ENCODE measurements at regions not wholly inside any gene's neighbourhood (a gene's known extent, or its start where the extent isn't known, plus 50 kb on each side); places are given as distances from the start of the nearest gene placed in this dataset.

DNA sequence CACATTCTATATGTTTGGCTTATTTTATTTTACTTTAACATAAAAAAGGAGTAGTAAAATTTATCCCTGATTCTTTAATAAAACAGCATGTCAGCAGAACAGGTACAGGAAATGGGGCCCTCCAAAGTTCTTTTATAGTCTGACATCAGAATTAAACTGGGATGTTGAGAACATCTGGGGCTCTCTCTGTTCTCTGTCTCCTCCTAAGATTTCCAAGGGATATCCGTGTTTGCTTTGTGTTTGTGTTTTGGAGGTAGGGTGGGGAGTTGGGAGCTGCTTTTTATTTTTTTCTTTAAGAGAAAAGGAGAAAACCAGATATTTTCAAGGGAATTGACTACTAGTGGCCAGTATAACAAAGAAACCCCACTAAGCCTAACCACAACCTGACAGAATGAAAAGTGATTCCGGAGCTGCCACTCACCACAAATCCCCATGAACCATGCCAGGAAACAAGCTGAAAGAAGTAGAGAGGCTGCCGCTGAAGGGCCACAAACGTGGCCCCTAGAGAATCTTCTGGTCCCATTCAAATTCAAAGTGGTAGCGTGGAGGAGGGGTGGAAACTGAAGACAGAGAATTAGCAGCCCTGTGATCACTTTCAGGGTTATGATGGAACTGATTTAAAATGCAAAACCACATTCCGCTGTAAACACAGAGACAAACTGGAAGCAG lies 369.6 kb upstream of the ADGRL2 start:
- 49 to 79% methylated on average over 6 of the region's 6 CpGs for WGBS, 2 donors
- Histone ChIP-seq H3K4me1 (no peaks in the 10 kb centered on the region), H3K4me3 (no peak overlapping the region), H3K9me3 (no peaks in the 10 kb centered on the region), H3K27ac (no peak overlapping the region), H3K27me3 (no peaks in the 10 kb centered on the region), H3K36me3 (no peaks in the 10 kb centered on the region)
- DNase-seq: no peak
- intact Hi-C loops (cut with DNase I): no loop called here
- TF ChIP-seq POLR2A (IDR thresholded peaks at IDR 0.05) (no peak), POLR2AphosphoS5 (IDR thresholded peaks at IDR 0.05) (no peak), EP300 (IDR thresholded peaks at IDR 0.05) (no peak), CTCF (IDR thresholded peaks at IDR 0.05) (no peak)

DNA sequence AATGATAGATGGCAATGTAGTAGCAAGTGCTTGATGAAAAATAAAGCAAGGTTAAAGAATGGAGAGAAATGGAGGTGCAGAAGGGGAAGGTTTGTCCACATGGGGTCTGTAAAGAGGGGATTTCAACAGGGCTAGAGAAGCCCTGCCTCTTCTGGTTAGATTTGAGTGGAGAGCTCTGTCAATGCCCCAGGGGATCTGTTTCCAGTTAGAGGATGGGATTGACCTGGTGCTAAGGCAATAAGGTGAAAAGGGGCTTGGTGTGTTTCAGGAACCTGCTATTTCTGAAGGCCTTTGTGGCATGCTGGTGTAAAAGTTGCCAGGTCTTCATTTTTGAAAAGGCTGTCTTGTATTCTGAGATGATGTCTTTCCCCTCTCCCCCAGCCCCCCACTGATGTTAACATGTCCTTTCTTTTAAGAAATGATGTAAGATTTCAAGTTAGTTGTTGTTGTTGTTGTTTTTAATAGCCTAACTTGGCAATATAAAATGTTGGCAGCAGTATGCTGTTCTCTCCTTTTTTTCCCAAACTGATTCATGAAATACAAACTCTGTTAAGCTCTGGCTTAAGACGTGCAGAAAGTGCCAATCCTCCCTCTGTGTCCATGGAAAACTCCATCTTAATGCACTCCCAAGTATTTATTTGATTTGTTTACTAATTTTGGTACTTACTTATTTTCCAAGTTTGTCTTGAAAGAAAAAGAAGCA lies 370.3 kb upstream of the ADGRL2 start:
- H3K27ac ChIP-seq: no peak overlapping the region
- no peaks in the 10 kb centered on the region for H3K9me3 ChIP-seq
- no peaks in the 10 kb centered on the region for H3K36me3 ChIP-seq
- WGBS, 2 donors: 55 to 74% methylated on average over 1 of the region's 1 CpG
- no peak for DNase-seq
- intact Hi-C loops (cut with DNase I): no loop called here
- no peak for TF ChIP-seq POLR2AphosphoS5 (IDR thresholded peaks at IDR 0.05)
- no peak for TF ChIP-seq POLR2A (IDR thresholded peaks at IDR 0.05)
- no peak for TF ChIP-seq EP300 (IDR thresholded peaks at IDR 0.05)
- TF ChIP-seq CTCF (IDR thresholded peaks at IDR 0.05): no peak
- no peaks in the 10 kb centered on the region for H3K27me3 ChIP-seq
- H3K4me3 ChIP-seq: no peak overlapping the region
- no peaks in the 10 kb centered on the region for H3K4me1 ChIP-seq

- Histone ChIP-seq H3K36me3 (no peaks in the 10 kb centered on the region), H3K4me1 (no peaks in the 10 kb centered on the region), H3K4me3 (no peak overlapping the region), H3K9me3 (no peaks in the 10 kb centered on the region), H3K27me3 (no peaks in the 10 kb centered on the region), H3K27ac (no peak overlapping the region)
- no peak for DNase-seq
- 16 to 73% methylated on average over 1 of the region's 1 CpG for WGBS, 2 donors
- TF ChIP-seq EP300 (IDR thresholded peaks at IDR 0.05) (no peak), POLR2AphosphoS5 (IDR thresholded peaks at IDR 0.05) (no peak), CTCF (IDR thresholded peaks at IDR 0.05) (no peak), POLR2A (IDR thresholded peaks at IDR 0.05) (no peak)
- intact Hi-C loops (cut with DNase I): no loop called here
Measured at GRCh38 chr1:81428998-81429397, 371.7 kb upstream of the ADGRL2 start.

DNA sequence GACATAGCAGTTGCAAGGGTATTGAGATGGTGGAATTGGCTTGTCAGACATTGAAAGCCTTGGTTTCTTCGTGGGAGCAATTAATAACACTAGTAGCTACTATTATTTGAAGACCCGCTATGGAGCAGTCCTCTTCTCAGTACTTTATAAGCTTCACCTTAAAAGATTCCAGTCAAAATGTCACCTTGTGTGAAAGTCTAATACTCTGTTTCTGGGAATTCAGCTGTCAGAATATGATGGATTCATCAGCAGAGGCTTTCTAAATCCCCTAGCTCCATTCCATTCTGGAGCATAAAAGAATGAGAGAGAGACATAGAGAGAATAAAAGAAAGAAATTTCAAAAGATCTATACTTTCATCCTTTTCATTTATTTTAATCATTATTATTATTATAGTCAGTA lies 375.9 kb upstream of the ADGRL2 start:
- no peaks in the 10 kb centered on the region for H3K4me1 ChIP-seq
- DNase-seq: no peak
- no peak overlapping the region for H3K27ac ChIP-seq
- no peak overlapping the region for H3K4me3 ChIP-seq
- TF ChIP-seq POLR2A (IDR thresholded peaks at IDR 0.05) (no peak), CTCF (IDR thresholded peaks at IDR 0.05) (no peak), EP300 (IDR thresholded peaks at IDR 0.05) (no peak), POLR2AphosphoS5 (IDR thresholded peaks at IDR 0.05) (no peak)
- 93 to 95% methylated on average over 2 of the region's 2 CpGs for WGBS, 2 donors
- H3K9me3 ChIP-seq: no peaks in the 10 kb centered on the region
- H3K36me3 ChIP-seq: no peaks in the 10 kb centered on the region
- intact Hi-C loops (cut with DNase I): no loop called here
- no peaks in the 10 kb centered on the region for H3K27me3 ChIP-seq

Measured in sigmoid colon (tissue), 6 donors.